CD4-positive, alpha-beta T cell (primary cell): ENCODE measurements at regions not wholly inside any gene's neighbourhood (a gene's known extent, or its start where the extent isn't known, plus 50 kb on each side); places are given as distances from the start of the nearest gene placed in this dataset.

Experiments
- ATAC-seq: fragments of 200-7000 bp; cut with Tn5 transposase; one replicate; pipeline ENCODE4 v1.10.0; 2022; ENCODE audit warnings: mild to moderate bottlenecking; ENCODE audit not compliant: poor library complexity
- CTCF ChIA-PET: fragments of 350-600 bp; sonication (Branson Sonifier 250); formaldehyde crosslinking; loops from one replicate; lab custom pipeline; 2021; ENCODE audit warnings: antibody characterized with exemption, inconsistent platforms; lab: Charles Lee
- POLR2A ChIA-PET: fragments of 350-600 bp; sonication (Branson Sonifier 250); formaldehyde crosslinking; loops from one replicate; lab custom pipeline; 2021; ENCODE audit warnings: antibody characterized with exemption, inconsistent platforms; lab: Charles Lee
- DNase-seq, 14 experiments: peaks; one replicate each; pipeline ENCODE4 v3.0.0-alpha.2; 2013 to 2020; ENCODE audit warnings: mixed read lengths in 2 of 14
- H3K27ac ChIP-seq, 2 donors: one replicate each; pipeline versions ENCODE4 v1.5.1 to v1.7.0; 2013; ENCODE audit warnings: low read length in 2 of 2, low read depth in 1 of 2, mild to moderate bottlenecking in 1 of 2
- H3K27me3 ChIP-seq, 2 experiments: 1 replicate in 1 of 2; 2 replicates in 1 of 2; pipeline versions ENCODE4 v1.6.1 to v1.7.0; 2013; ENCODE audit warnings: low read length in 2 of 2, control low read depth in 1 of 2, mild to moderate bottlenecking in 1 of 2, moderate library complexity in 1 of 2; ENCODE audit not compliant: insufficient read depth in 2 of 2, control insufficient read depth in 1 of 2
- H3K36me3 ChIP-seq: one replicate; pipeline ENCODE4 v1.6.1; 2013; ENCODE audit warnings: low read length, control low read depth; ENCODE audit not compliant: insufficient read depth
- H3K4me1 ChIP-seq: one replicate; pipeline ENCODE4 v1.6.1; 2013; ENCODE audit warnings: low read length, control low read depth; ENCODE audit not compliant: insufficient read depth
- H3K4me3 ChIP-seq: one replicate; pipeline ENCODE4 v1.5.1; 2013; ENCODE audit warnings: mild to moderate bottlenecking, low read length, moderate library complexity
- H3K9me3 ChIP-seq, 2 experiments: 1 replicate in 1 of 2; 2 replicates in 1 of 2; pipeline versions ENCODE4 v1.6.1 to v1.7.0; 2013; ENCODE audit warnings: low read length in 2 of 2, mild to moderate bottlenecking in 2 of 2, control low read depth in 1 of 2, moderate library complexity in 1 of 2; ENCODE audit not compliant: control insufficient read depth in 1 of 2, insufficient read depth in 1 of 2
- H3K27ac Mint-ChIP-seq: one replicate; pipeline ENCODE4 v1.8.0; 2020; ENCODE audit warnings: mixed read lengths
- H3K27me3 Mint-ChIP-seq: one replicate; pipeline ENCODE4 v1.8.0; 2021; ENCODE audit warnings: mixed read lengths
- H3K36me3 Mint-ChIP-seq: one replicate; pipeline ENCODE4 v1.8.0; 2021; ENCODE audit warnings: low read depth, mixed read lengths
- H3K4me1 Mint-ChIP-seq: one replicate; pipeline ENCODE4 v1.8.0; 2021; ENCODE audit warnings: low read depth, mixed read lengths
- H3K4me3 Mint-ChIP-seq: one replicate; pipeline ENCODE4 v1.8.0; 2020; ENCODE audit warnings: mild to moderate bottlenecking, mixed read lengths
- H3K9me3 Mint-ChIP-seq: one replicate; pipeline ENCODE4 v1.8.0; 2020; ENCODE audit warnings: mixed read lengths
- CTCF ChIP-seq: fragments of 200-600 bp; IDR thresholded peaks from one replicate; pipeline ENCODE4 v1.8.0; 2022; ENCODE audit warnings: antibody characterized with exemption, mild to moderate bottlenecking
- intact Hi-C, 2 experiments: fragments of 100-400 bp; cut with DNase I in 1 of 2; cut with micrococcal nuclease in 1 of 2; formaldehyde crosslinking; loops; one replicate each; pipeline versions ENCODE4 v1.15.1 to v1.9.0; 2023 to 2025; cut with DNase I, micrococcal nuclease

GRCh38 chr9:103904242-103904641, 189.9 kb upstream of the SMC2 start:
- H3K4me1 ChIP-seq = no peaks in the 10 kb centered on the region
- CTCF ChIA-PET = no interaction called here
- Mint-ChIP-seq H3K27ac (no peak overlapping the region), H3K27me3 (no peaks in the 10 kb centered on the region), H3K36me3 (no peaks in the 10 kb centered on the region), H3K4me1 (no peaks in the 10 kb centered on the region), H3K9me3 (no peaks in the 10 kb centered on the region), H3K4me3 (no peak overlapping the region)
- POLR2A ChIA-PET = no interaction called here
- H3K27me3 ChIP-seq = no peaks in the 10 kb centered on the region
- H3K27ac ChIP-seq = no peak overlapping the region
- DNase-seq (no peak), ATAC-seq (no peak)
- intact Hi-C loops = no loop called here
- no peaks in the 10 kb centered on the region for H3K36me3 ChIP-seq
- H3K4me3 ChIP-seq = no peak overlapping the region
- no peak for TF ChIP-seq CTCF
- no peaks in the 10 kb centered on the region for H3K9me3 ChIP-seq

- Histone ChIP-seq H3K4me3 (no peak overlapping the region), H3K27ac (no peak overlapping the region), H3K9me3 (no peaks in the 10 kb centered on the region), H3K4me1 (no peaks in the 10 kb centered on the region), H3K27me3 (no peaks in the 10 kb centered on the region), H3K36me3 (no peaks in the 10 kb centered on the region)
- no peak overlapping the region for H3K27ac Mint-ChIP-seq
- no peaks in the 10 kb centered on the region for H3K9me3 Mint-ChIP-seq
- no peak for ATAC-seq
- DNase-seq = no peak
- no peaks in the 10 kb centered on the region for H3K27me3 Mint-ChIP-seq
- TF ChIP-seq CTCF = no peak
- no peaks in the 10 kb centered on the region for H3K36me3 Mint-ChIP-seq
- H3K4me1 Mint-ChIP-seq = no peaks in the 10 kb centered on the region
- ChIA-PET CTCF (no interaction called here), POLR2A (no interaction called here)
- intact Hi-C loops = no loop called here
- H3K4me3 Mint-ChIP-seq = no peak overlapping the region
Measured at GRCh38 chr9:103913899-103914298, 180.2 kb upstream of the SMC2 start.

GRCh38 chr9:103919605-103920209, 174.4 kb upstream of the SMC2 start:
- ChIA-PET POLR2A (no interaction called here), CTCF (no interaction called here)
- no peaks in the 10 kb centered on the region for H3K4me1 ChIP-seq
- H3K27me3 ChIP-seq = no peaks in the 10 kb centered on the region
- Mint-ChIP-seq H3K36me3 (no peaks in the 10 kb centered on the region), H3K4me1 (no peaks in the 10 kb centered on the region), H3K4me3 (no peak overlapping the region), H3K27ac (no peak overlapping the region), H3K27me3 (no peaks in the 10 kb centered on the region), H3K9me3 (no peaks in the 10 kb centered on the region)
- no peak overlapping the region for H3K27ac ChIP-seq
- no peak for DNase-seq
- ATAC-seq = no peak
- intact Hi-C loops = no loop called here
- H3K9me3 ChIP-seq = no peaks in the 10 kb centered on the region
- no peak overlapping the region for H3K4me3 ChIP-seq
- no peak for TF ChIP-seq CTCF
- no peaks in the 10 kb centered on the region for H3K36me3 ChIP-seq
